NCI-H510A treated with DMSO at 0.1 percent for 48 hours (cell line): ENCODE measurements at regions not wholly inside any gene's neighbourhood (a gene's known extent, or its start where the extent isn't known, plus 50 kb on each side); places are given as distances from the start of the nearest gene placed in this dataset.

Experiments
- DNase-seq: peaks from one replicate; lab custom pipeline; 2025; lab: John Stamatoyannopoulos, UW

DNA sequence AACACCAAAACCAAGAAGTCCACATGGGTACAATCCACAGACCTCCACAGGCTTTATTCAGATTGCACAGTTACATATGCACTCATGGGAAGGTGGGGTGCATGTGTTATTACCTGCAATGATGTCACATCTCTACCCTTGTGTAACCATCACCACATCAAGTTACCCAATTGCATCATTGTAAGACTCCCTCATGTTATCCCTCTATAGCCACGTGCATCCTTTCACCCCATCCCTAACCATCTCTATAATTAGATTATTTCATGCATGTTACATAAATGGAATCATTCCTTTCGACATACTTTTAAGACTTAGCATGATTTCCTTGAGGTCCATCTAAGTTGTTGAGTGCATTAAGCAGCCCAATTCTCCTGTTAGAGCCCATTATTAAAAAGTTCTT lies 408.2 kb upstream of the C16orf82 start:
- DNase-seq: no peak

DNA sequence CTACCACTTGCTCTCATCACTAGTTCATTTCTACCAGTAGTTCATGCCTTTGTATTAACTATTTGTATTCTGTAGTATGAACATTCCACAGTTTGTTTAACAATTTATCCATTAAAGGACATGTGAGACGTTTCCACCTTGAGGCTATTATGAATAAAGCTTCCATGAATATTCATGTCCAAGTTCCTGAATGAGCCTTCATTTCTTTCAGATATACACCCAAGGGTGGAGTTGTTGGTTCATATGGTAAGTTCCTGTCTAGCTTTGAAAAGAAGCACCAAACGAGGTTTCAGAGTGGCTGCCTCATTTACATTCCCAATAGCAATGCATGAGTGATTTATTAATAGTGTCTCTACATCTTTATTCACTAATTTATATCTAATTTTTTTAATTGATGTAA lies 407.8 kb upstream of the C16orf82 start:
- DNase-seq: no peak

DNA sequence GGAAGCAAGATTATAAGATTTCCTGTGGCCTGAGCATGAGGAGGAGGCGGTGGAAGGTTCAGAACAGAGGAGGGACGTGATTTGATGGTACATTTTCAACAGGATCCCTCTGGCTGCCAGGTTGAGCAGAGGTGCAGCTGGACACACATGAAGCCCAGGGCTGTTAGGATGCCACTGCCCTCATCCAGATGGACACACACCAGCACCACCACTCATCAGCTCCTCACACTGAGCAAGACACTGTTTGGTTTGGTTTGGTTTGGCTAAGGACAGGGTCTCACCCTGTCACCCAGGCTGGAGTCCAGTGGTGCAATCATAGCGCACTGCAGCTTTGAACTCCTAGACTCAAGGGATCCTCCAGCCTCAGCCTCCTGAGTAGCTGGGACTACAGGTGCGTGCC lies 402.6 kb upstream of the C16orf82 start:
- DNase-seq: no peak

DNA sequence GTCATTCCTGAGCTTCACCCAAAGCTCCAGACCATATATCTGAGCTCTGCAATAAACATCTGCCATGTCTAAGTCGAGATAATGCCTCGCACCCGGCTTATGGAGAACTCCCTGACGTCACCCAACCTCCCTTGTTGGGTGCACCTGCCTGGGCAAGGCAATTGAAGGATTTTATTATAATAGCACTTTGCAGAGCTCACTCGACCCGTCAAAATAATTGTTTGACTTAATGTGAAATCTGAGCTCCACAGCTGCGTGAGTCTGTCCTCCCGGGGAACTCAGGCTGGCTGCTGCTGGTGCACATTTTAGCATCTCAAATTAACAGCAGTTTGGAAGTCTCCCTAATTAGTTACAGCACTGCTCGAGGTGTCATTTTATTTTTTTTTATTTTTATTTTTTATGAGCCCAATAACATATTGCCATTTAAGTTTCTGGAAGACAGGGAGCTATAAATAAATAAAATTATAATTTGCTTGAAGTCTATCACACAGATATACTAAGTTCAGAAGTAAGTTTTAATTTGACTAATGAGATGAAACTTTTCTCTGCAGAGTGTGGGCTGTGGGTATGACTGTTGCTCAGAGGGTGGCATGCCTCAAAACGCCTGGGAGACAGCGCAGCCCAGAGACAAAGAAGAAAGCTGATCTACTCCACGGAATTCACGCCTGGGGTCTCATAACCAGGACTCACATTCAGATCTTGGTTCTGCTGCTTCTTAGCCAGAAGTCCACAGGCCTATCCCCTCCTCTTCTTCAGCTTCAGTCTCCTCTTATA lies 401.4 kb upstream of the C16orf82 start:
- DNase-seq: peak; percentile 99

DNA sequence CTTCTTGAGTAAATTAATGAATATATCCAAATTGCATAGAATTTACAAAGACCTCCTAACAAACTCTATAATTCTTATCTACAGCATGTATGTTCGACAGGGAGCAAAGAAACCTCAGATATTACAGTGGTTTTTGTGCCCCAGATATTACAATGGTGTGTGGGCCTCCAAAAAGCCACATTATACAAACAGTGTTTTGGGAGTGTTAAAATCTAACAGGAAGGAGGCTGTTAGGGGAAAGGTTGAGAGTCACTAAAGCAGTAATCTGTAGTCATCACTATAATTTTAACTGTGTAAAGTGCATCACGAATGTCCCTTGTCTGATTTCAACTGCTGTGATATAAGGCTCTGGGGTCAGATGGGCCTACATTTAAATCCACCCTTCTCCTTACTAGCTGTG lies 400.2 kb upstream of the C16orf82 start:
- DNase-seq: no peak

DNA sequence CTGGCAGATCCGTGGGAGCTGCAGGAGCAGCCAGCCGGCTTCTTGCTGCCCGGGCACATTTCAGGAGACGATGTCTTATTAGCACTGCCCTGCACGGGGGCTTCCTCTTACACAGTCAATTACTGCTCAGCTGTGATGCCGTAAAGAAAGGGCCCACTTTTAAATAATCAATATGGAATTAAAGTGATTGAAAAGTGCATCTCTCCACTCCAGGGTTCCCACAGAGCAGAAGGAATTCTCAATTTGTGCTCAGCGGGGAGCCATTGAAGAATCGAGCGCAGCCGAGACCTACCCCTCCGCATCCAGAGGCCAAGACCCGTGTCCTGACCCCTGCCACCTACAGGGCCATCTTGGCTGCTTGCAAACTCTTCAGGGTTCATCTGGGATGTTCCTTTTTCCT lies 399.4 kb upstream of the C16orf82 start:
- DNase-seq: no peak

DNA sequence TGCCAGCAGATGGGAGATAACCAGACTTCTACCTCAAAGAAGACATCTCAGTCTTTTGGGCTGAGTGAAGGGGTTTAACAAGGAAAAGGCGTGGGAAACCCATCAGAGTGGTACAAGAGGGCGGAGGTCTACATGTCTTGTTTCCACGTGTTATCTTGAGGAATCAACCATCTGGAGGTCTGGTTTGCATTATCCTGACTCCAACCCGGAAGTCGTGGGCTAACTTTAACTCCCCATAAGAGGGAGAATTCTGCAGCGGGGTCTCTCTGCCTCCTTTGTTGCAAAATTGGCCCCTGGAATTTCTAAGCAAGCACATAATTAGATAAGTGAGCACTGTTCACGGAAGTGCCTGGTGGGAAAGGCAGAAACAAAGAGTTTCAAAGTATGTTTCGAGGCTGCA lies 398.7 kb upstream of the C16orf82 start:
- no peak for DNase-seq

DNA sequence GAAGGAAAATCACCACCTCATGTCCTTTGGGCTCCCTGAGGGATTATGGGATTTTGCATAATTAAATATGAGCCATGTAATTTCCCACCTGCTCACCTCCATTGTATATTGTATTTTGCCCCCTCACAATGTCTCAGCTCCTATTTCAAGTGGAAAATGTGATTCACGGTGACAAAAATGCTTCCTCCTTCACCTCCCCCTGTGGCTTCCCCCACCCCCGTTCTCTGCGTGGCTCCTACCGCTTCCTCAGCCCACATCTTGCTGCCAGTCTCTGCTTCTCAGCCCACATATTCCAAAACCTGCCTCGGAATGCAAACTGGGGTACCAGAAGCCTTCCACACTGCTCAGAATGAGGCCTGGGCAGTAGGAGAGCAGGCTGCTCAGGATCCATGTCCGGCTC lies 394.5 kb upstream of the C16orf82 start:
- DNase-seq: no peak

DNA sequence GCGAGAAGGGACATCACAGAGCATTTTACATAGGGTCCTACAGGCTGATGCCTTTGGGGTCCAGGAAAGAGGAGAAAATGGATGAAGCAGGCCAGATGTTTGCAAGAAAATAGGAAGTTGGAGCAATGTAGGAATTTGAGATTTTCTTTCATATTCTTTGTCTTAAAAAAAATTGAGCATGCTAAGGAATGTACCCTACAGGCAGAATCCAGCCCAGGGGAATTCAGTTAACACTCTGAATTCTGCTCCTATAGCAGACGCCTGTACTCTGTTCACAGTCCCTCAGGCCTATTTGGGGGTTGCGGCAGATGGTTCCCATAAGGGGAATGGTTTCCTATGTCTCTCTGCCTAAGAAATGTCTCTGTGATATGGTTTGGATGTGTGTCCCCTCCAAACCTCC lies 393.7 kb upstream of the C16orf82 start:
- DNase-seq: no peak

DNA sequence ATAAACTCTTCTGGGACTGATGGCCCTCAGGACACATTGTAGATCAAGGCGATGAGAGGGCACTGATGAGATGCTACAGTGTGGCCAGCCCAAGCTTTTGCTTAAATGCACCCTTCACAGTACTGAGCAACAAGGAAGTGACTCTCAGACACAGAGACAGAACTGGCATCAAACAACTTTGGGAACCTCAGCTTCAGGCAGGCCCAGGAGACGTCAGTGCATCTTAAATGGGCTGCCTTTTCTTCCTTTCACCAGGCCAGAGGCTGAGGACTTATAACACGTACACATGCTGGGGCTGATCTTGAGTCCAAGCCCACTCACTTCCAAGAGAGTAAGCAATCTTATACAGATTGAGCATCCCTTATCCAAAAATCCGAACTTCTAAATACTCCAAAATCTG lies 386.1 kb upstream of the C16orf82 start:
- DNase-seq: no peak

DNA sequence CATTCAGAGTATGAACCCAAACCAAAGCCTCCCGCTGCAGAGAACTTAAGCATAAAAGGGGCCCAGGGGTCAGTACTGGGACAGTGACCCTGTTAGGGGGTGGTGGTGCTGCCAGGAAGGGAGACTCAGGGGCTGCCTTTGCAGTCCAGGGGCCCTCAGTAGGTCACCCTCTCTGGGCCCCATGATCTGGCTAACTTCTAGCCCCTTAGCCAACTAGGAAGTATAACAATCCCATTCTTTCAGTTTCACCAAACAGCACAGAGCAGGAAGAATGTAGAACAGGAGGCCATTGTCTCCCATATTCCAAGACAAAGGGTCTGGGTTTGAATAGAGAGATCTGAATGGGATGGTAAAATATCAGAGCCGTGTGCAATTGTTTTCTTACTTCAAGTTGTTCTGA lies 378.6 kb upstream of the C16orf82 start:
- no peak for DNase-seq

DNA sequence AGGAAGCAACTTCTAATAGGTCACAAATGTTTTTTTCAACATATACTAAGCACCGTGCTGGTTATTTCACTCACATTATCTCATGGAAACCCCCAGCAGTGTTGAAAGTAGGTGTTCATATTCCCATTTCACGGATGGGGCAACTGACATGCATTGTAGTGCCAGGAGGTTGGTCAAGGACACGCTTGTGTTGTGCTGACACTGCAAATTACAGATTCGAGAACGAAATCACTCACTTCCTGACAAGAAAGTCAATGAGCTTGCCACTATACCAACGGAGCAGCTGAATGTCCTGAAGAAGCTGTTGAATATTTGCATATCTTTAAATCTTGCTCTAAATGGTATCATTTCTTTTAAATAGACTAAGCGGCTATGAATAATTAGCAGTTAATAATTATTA lies 378.0 kb upstream of the C16orf82 start:
- no peak for DNase-seq

DNA sequence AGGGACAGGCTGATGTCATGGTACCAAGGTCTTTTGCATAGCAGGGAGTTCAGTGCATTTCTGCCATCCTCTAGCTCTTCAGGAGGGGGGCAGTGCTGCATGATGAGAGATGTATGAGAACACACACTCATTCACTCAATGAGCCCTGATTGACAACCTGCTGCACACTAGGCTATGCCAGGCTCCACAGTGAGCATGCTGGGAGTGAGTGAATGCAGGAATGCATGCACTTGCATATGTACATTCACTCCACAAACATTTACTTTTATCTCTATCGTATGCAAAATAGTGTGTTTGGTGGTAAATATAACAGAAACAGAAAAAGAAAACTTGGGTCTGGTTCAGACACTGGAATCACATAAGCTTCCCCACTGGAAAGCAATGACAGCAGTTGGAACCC lies 374.1 kb upstream of the C16orf82 start:
- DNase-seq: no peak

DNA sequence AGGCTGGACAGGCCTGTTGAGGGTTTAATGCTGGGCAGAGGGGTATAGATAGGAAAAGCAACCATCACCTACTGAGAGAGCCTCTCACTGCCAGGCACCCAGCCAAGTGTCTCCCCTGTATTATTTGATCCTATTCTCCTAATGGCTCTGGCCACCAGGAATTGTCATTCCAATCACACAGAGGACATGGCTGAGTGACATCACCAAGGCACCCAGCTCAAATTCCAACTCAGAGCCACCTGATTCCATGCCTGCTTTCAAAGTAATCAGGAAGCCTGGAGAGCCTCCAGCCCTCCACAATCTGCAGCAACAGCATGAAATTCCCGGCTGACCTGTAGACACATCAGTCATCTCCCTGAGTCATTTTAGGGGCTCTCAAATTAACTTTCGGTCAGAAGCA lies 368.9 kb upstream of the C16orf82 start:
- peak; percentile 89 for DNase-seq

DNA sequence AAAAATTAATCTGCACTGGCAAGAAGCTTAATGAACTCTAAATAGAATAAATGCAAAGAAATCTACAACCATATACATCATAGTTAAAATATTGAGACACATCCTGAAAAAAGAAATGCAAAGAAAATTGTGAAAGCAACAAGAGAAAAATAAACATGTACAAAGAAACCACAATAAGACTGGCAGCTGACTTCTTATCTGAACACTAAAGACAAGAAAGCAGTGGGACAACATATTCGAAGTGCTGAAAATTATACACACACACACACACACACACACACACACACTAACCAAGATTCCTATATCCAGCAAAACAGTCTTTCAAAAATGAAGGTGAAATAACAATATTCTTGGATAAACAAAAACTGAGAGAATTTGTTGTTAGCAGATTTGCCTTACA lies 366.5 kb upstream of the C16orf82 start:
- no peak for DNase-seq

DNA sequence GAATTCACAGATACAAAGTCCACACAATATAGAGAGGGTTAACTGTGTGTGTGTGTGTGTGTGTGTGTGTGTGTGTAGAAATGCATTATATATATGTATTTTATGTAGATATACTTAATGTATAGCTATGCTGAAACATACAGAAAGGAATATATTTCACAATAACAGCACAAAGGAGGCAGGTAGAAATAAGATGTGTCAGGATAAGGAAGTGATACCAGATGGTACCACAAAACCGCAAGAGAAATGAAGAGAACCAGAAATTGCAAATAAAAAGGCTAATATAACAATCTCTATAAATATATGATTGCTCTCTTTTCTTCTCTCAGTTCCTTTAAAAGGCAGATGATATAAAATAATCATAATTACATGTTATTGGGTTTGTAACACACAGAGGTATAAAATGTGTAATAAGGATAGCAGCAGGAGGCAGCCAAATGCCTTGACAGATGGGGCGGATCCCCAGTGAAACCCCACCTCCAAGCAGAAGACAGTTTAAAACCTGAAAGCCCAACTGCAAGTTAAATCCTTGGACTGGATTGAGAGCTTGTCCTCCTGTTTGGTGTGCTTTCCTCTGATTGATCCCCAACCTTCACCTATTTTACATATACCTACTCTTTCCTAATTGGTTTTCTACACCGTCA lies 365.4 kb upstream of the C16orf82 start:
- no peak for DNase-seq

DNA sequence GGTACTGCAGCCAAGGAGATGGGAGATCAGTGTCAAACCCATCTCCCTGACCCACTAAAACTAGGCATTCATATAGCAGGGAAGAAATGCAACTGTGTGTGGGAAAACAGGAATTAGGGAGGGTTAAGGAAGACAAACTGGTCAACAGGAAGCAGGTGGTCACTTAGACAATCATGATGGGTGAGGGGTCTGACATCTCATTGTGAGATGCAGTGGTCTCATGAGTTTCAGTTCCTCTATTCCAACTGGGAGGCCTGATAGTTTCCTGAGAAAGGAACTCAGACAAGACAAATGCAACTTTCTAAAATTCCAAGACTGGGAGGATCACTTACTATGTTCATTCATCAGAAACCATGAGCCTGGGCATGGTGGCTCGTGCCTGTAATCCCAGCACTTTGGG lies 361.4 kb upstream of the C16orf82 start:
- no peak for DNase-seq

DNA sequence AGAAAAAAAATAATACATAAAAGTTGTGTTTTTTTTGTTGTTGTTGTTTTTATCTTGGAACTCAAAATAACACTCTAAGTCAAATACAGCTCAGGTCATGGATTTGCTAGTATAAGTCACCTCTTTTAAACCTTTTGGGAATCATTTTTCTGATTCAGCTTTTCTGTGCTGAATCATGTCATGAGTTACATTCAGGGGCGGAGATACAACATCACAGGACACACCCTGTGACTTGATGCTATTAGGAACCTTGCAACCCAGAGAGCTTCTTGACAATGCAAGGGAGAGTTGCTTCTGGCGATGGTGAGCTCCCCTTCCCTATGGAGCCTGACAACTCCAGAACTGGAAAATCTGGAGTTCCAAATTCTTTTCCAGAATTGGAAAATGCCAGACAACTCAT lies 358.3 kb upstream of the C16orf82 start:
- no peak for DNase-seq

DNA sequence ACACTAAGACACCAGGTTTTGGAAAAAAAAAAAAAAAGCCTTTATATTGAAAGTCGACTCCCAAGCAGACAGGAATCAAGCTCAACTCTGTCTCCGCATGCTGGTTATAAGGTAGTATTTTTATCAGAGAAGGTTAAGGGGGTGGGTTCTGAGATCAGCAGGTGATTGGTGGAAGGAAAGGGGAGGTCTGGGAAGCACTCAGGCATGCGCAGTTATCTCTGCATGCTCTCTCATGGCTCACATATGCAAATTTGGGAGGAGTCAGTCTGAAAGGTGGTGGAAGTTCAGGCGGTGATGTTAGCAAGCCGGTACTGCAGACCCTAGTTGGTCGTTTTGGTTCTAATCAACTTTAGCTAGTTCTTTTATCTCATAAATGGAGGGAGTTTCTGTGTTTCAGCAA lies 357.6 kb upstream of the C16orf82 start:
- DNase-seq: no peak

DNA sequence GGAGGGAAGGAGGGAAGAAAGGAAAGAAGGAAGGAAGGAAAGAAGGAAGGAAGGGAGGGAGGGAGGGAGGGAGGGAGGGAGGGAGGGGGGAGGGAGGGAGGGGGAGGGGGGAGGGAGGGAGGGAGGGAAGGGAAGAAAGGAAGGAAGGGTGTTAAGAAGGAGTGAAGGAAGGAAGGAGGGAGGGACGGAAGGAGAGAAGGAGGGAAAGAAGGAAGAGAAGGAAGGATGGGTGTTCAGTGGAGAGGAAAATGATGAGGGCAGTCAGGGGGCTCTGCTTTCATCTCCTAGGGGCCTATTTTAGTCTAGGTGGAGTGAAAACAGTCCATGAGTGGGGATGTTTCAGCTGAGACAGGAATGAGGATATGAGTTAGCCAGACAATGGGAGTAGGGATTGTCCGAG lies 357.0 kb upstream of the C16orf82 start:
- DNase-seq: no peak

DNA sequence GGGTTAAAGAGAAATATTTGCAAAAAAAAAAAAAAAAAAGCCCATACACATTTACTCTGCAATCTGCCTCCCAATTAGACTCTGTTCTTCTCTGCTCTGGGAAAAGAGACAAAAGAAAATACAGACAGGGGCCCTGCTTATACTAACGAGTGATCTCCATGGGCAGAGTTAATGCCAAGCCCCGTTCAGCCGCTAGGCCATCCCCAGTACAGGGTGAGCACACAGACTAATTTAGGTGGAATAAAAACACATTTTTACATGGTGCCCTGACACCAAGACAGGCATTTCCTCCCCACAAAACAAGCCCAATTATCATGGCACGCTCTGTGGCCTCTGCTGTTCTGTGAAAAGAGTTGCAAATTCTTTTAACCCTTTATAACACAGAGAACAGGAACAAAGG lies 356.3 kb upstream of the C16orf82 start:
- no peak for DNase-seq

DNA sequence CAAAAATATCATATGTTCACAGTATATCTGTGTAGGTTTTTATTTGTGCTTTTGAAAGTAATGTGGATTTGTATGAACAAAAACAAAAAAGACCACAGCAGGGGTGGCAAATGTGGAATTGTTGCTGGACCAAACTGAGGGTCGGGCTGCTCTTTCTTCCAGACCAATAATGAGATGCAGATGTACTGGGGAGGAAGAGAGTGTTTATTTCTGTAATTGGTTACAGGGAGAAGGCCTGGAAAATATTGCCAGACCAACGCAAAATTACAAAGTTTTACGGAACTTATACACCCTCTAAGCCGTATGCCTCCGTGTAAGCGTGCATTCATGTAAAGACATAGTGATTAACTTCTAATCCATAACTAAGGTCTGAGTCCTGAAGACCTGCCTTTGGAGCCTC lies 353.9 kb upstream of the C16orf82 start:
- DNase-seq: no peak

DNA sequence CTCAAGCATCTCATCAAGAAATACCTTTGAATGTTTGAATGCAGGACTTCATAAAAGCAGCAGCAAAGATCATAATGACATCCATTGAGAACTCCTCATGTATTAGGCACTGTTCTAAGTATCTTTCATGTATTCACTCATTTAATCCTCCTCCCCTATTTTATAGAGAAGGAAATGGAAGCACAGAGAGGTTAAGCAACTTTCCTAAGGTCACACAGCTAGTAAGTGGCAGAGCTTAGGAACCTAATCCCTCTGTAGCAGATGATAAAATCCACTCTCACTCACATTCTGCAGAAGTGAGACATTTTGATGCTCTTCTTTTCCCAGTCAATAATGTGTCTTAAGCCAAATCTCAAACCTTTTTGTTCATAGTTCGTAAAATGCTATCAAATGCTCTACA lies 350.8 kb upstream of the C16orf82 start:
- no peak for DNase-seq

DNA sequence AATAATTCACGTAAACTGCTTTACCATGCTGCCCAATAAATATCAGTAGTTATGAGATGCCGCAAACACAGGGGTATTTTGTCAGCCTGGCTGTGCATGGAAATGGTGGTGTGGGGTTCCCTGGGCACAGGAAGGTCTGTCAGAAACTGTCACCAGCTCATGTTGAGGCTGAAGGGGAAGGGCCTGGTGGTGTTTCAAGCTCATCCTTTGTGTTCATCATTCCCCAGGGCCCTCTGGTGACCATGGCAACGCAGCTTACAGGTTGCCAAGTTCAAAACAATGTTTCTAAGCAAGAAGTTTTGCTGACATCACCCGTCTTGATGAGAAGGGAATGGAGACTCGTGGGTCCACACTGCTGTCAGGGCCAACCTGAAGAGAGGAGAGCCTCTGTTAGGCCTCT lies 348.9 kb upstream of the C16orf82 start:
- DNase-seq: no peak
